A549 (cell line): ENCODE measurements at regions not wholly inside any gene's neighbourhood (a gene's known extent, or its start where the extent isn't known, plus 50 kb on each side); places are given as distances from the start of the nearest gene placed in this dataset.

Source experiments
- ATAC-seq, 2 experiments: fragments of 200-7000 bp in 1 of 2; fragments of >200 bp in 1 of 2; cut with Nextera tagmentation in 1 of 2; cut with Tn5 transposase in 1 of 2; 3 replicates each; pipeline versions ENCODE4 v1.8.0 to v1.9.1; 2018 to 2020; ENCODE audit warnings: mild to moderate bottlenecking in 1 of 2, moderate library complexity in 1 of 2
- CTCF ChIA-PET: fragments of 300-600 bp; sonication (Branson Sonifier 250); formaldehyde crosslinking; extraction: SDS; loops from one replicate; lab custom pipeline; 2021; ENCODE audit warnings: antibody characterized with exemption, inconsistent platforms; lab: Yijun Ruan, JAX
- POLR2A ChIA-PET: fragments of 350-600 bp; formaldehyde crosslinking; extraction: SDS; loops from one replicate; lab custom pipeline; 2021; ENCODE audit warnings: antibody characterized with exemption, inconsistent platforms; lab: Yijun Ruan, JAX
- DNase-seq, 2 experiments: peaks; one replicate each; pipeline versions ENCODE4 v3.0.0 to v3.0.0-alpha.2; 2011 to 2016; ENCODE audit warnings: low read depth in 1 of 2, low spot score in 1 of 2
- FAIRE-seq: peaks from 2 replicates; lab custom pipeline; 2011; peaks lifted over from hg19 to GRCh38; lab: Jason Lieb, UNC
- H3K27ac ChIP-seq, 2 experiments: fragments of >200 bp; sonication (Bioruptor Twin); formaldehyde crosslinking; 3 replicates each; pipeline ENCODE4 v1.5.1; 2016 to 2017
- H3K4me1 ChIP-seq: fragments of >200 bp; sonication (Bioruptor Twin); formaldehyde crosslinking; 3 replicates; pipeline ENCODE4 v1.6.1; 2016
- H3K4me2 ChIP-seq: fragments of >200 bp; sonication (Bioruptor Twin); formaldehyde crosslinking; 3 replicates; pipeline ENCODE4 v1.6.1; 2016
- H3K4me3 ChIP-seq: fragments of >200 bp; sonication (Bioruptor Twin); formaldehyde crosslinking; 3 replicates; pipeline ENCODE4 v1.5.1; 2016
- H3K9me3 ChIP-seq: fragments of >200 bp; sonication (Bioruptor Twin); formaldehyde crosslinking; 3 replicates; pipeline ENCODE4 v1.6.1; 2016
- CBX8 ChIP-seq: fragments of 200-600 bp; sonication (generic); IDR thresholded peaks from 2 replicates; pipeline ENCODE4 v1.6.1; 2016
- EHF ChIP-seq: fragments of 250-450 bp; sonication (Bioruptor Pico); IDR thresholded peaks from 2 replicates; pipeline ENCODE4 v1.5.0; 2020; ENCODE audit warnings: mild to moderate bottlenecking
- EP300 ChIP-seq, 2 experiments: fragments of >200 bp; sonication (Bioruptor Twin); formaldehyde crosslinking; IDR thresholded peaks; 2 replicates in 1 of 2; 3 replicates in 1 of 2; pipeline ENCODE4 v1.6.1; 2016 to 2017
- ESRRA ChIP-seq: fragments of 150-350 bp; IDR thresholded peaks from 2 replicates; pipeline ENCODE4 v1.6.1; 2014; ENCODE audit warnings: mild to moderate bottlenecking, low read length, borderline replicate concordance
- FOSL2 ChIP-seq, 2 experiments: fragments of 450-650 bp in 1 of 2; fragments of >200 bp in 1 of 2; sonication (Bioruptor Twin) in 1 of 2; formaldehyde crosslinking; IDR thresholded peaks; 2 replicates each; pipeline versions ENCODE4 v1.5.0 to v1.6.1; 2016 to 2020; ENCODE audit warnings: mild to moderate bottlenecking in 1 of 2, moderate library complexity in 1 of 2
- GATA3 ChIP-seq: IDR thresholded peaks from 2 replicates; pipeline ENCODE4 v1.6.1; 2012; ENCODE audit warnings: borderline replicate concordance
- HEYL ChIP-seq: fragments of 250-450 bp; sonication (Bioruptor Pico); IDR thresholded peaks from 2 replicates; pipeline ENCODE4 v1.8.0; 2021; ENCODE audit warnings: mild to moderate bottlenecking, moderate library complexity
- JUNB ChIP-seq: fragments of >200 bp; sonication (Bioruptor Twin); formaldehyde crosslinking; IDR thresholded peaks from 2 replicates; pipeline ENCODE4 v1.6.1; 2016
- KDM1A ChIP-seq: fragments of 200-600 bp; sonication (generic); IDR thresholded peaks from 2 replicates; pipeline ENCODE4 v1.6.1; 2016; ENCODE audit warnings: low read depth, mild to moderate bottlenecking
- MAZ ChIP-seq: fragments of 150-350 bp; IDR thresholded peaks from 2 replicates; pipeline ENCODE4 v1.6.1; 2014; ENCODE audit warnings: antibody characterized with exemption, low read depth, low read length, borderline replicate concordance
- NFE2L2 ChIP-seq: fragments of 150-350 bp; conservative IDR thresholded peaks from 2 replicates; pipeline ENCODE4 v1.6.1; 2014; ENCODE audit warnings: low read length
- POLR2A ChIP-seq: IDR thresholded peaks from 2 replicates; pipeline ENCODE4 v1.6.1; 2012; ENCODE audit warnings: mild to moderate bottlenecking, low read length
- POLR2AphosphoS2 ChIP-seq: conservative IDR thresholded peaks from 2 replicates; pipeline ENCODE4 v1.6.1; 2012; ENCODE audit warnings: low read length, improper control_type of control experiment, inconsistent platforms
- RAD21 ChIP-seq, 2 experiments: fragments of >200 bp in 1 of 2; sonication (Bioruptor Twin) in 1 of 2; formaldehyde crosslinking in 1 of 2; IDR thresholded peaks in 1 of 2; conservative IDR thresholded peaks in 1 of 2; 2 replicates in 1 of 2; 3 replicates in 1 of 2; pipeline ENCODE4 v1.6.1; 2012 to 2018; ENCODE audit warnings: inconsistent platforms in 1 of 2
- SREBF2 ChIP-seq: fragments of 450-650 bp; IDR thresholded peaks from 2 replicates; pipeline ENCODE4 v1.6.1; 2014; ENCODE audit warnings: mild to moderate bottlenecking, moderate library complexity
- TFCP2L1 ChIP-seq: fragments of 250-450 bp; sonication (Bioruptor Pico); IDR thresholded peaks from 2 replicates; pipeline ENCODE4 v1.5.0; 2021; ENCODE audit warnings: mild to moderate bottlenecking
- TP53 ChIP-seq: fragments of 250-450 bp; sonication (Bioruptor Pico); IDR thresholded peaks from 2 replicates; pipeline ENCODE4 v1.5.0; 2021; ENCODE audit warnings: mild to moderate bottlenecking, moderate library complexity
- ZSCAN20 ChIP-seq: fragments of 250-450 bp; sonication (Bioruptor Pico); IDR thresholded peaks from 2 replicates; pipeline ENCODE4 v1.8.0; 2022; ENCODE audit warnings: mild to moderate bottlenecking, moderate library complexity
- WGBS: methylation state at CpG from one replicate; pipeline ENCODE4 v1.1.6; 2017; ENCODE audit errors: missing lambda C conversion rate; 5-methylcytosine and 5-hydroxymethylcytosine counted together
- TF ChIP-seq, protein P1 (sequence below): IDR thresholded peaks from 2 replicates; pipeline ENCODE4 v1.6.1; 2012
- TF ChIP-seq, protein P2 (sequence below): fragments of >200 bp; sonication (Bioruptor Twin); formaldehyde crosslinking; IDR thresholded peaks from 2 replicates; pipeline ENCODE4 v1.6.1; 2016
- TF ChIP-seq, protein P3 (sequence below): fragments of >200 bp; sonication (Bioruptor Twin); formaldehyde crosslinking; IDR thresholded peaks from 3 replicates; pipeline ENCODE4 v1.5.1; 2016
- TF ChIP-seq, protein P4 (sequence below): fragments of 450-650 bp; IDR thresholded peaks from 2 replicates; pipeline ENCODE4 v1.6.1; 2014; ENCODE audit warnings: antibody characterized with exemption
- TF ChIP-seq, protein P5 (sequence below): IDR thresholded peaks from 2 replicates; pipeline ENCODE4 v1.6.1; 2012

DNA sequence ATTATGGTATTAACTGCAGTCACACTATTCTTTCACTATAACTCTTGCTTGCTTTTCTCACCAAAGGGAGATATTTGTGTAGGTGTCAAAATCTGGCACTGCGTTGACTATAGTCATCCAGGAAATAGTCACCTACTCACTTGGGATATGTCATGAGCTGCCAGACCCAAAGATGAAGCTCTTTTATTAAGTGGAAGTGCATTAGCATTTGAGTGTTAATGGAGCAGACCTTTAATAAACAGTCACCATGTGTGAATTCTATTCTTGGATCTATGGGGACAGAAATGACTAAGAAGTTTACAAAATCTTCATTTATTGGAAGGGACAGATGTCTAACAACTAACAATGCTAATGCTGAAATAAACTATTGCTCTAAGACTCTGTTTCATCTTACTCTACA lies 130.1 kb upstream of the NEDD9 start:
- no peak for ATAC-seq
- Histone ChIP-seq H3K4me1 (peaks cover 13% of the 10 kb centered on the region), H3K4me2 (no peak overlapping the region)
- no peak for FAIRE-seq
- POLR2A ChIA-PET = no interaction called here
- 90% methylated on average over 1 of the region's 1 CpG for WGBS
- TF ChIP-seq, protein P1, sequence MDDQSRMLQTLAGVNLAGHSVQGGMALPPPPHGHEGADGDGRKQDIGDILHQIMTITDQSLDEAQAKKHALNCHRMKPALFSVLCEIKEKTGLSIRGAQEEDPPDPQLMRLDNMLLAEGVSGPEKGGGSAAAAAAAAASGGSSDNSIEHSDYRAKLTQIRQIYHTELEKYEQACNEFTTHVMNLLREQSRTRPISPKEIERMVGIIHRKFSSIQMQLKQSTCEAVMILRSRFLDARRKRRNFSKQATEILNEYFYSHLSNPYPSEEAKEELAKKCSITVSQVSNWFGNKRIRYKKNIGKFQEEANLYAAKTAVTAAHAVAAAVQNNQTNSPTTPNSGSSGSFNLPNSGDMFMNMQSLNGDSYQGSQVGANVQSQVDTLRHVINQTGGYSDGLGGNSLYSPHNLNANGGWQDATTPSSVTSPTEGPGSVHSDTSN = no peak
- TF ChIP-seq POLR2AphosphoS2 (no peak), TFCP2L1 (CRISPR knock-in tag) (no peak), FOSL2 (IDR thresholded peaks at IDR 0.05) (no peak), FOSL2 (CRISPR knock-in tag; IDR thresholded peaks at IDR 0.05) (no peak), GATA3 (no peak), CBX8 (no peak), EHF (CRISPR knock-in tag) (no peak), TP53 (CRISPR knock-in tag) (no peak), HEYL (no peak), MAZ (no peak), JUNB (no peak), SREBF2 (no peak), RAD21 (conservative IDR thresholded peaks at IDR 0.05 in 1 of 2, IDR thresholded peaks at IDR 0.05 in 1 of 2) (no peak), ESRRA (no peak), EP300 (IDR thresholded peaks at IDR 0.05) (no peak), KDM1A (no peak)
- TF ChIP-seq, protein P2, sequence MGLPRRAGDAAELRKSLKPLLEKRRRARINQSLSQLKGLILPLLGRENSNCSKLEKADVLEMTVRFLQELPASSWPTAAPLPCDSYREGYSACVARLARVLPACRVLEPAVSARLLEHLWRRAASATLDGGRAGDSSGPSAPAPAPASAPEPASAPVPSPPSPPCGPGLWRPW = no peak
- TF ChIP-seq, protein P3, sequence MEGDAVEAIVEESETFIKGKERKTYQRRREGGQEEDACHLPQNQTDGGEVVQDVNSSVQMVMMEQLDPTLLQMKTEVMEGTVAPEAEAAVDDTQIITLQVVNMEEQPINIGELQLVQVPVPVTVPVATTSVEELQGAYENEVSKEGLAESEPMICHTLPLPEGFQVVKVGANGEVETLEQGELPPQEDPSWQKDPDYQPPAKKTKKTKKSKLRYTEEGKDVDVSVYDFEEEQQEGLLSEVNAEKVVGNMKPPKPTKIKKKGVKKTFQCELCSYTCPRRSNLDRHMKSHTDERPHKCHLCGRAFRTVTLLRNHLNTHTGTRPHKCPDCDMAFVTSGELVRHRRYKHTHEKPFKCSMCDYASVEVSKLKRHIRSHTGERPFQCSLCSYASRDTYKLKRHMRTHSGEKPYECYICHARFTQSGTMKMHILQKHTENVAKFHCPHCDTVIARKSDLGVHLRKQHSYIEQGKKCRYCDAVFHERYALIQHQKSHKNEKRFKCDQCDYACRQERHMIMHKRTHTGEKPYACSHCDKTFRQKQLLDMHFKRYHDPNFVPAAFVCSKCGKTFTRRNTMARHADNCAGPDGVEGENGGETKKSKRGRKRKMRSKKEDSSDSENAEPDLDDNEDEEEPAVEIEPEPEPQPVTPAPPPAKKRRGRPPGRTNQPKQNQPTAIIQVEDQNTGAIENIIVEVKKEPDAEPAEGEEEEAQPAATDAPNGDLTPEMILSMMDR = no peak
- TF ChIP-seq, protein P4, sequence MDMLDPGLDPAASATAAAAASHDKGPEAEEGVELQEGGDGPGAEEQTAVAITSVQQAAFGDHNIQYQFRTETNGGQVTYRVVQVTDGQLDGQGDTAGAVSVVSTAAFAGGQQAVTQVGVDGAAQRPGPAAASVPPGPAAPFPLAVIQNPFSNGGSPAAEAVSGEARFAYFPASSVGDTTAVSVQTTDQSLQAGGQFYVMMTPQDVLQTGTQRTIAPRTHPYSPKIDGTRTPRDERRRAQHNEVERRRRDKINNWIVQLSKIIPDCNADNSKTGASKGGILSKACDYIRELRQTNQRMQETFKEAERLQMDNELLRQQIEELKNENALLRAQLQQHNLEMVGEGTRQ = no peak
- TF ChIP-seq, all 56 proteins: peak for 0
- CTCF ChIA-PET = interaction anchor here (0.8 kb wide), 1 partner anchor 134 kb away, joined by 3 read pairs; no protein-coding TSS in a partner anchor
- Histone ChIP-seq H3K4me3 (no peak overlapping the region), H3K27ac (no peak overlapping the region; a peak in 1 of 6 replicates), H3K9me3 (peaks cover 4% of the 10 kb centered on the region; the same call in 1 of the 3 replicates)
- no peak for DNase-seq

DNA sequence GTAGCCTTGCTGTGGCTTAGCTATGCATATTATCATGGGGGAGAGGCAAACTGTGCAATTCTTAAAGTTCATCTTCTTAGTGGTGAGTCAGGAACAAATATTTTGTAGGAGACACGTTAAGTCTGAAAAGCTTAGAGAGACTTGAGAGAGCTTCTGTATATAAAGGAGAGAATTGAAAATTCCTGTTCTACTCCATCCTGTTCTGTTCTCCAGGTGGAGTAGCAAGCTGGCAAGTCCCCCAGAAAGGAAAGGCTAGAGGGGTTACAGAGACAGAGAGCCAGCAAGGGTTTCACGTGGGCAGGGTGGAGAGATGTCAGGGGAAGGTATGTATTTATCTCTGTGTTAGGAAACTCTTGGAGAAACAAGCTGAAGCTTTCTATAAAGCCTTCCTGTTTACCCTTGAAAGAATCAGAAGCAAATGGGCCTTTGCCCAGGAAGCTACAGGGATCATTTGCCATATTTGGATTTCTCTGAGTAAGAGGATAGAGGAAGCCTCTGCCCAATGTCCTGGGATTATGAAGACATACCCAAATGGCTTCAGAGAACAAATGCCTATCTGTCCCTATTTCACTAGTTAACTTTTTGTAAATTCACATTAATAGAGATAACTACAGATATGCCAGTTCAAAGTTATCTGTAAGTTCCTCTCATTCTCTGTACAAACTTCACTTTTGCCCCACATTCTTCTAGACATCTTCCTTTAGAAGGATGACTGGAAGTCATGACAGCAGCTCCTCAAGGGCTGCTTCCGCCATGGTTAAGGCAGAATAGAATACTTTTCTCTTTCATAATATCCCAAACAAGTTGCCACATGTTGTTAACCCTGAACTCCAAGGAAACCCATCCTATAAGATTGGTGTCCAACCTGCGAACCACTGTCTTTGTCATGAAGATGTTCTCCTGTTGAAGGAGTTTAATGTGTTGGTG lies 126.7 kb upstream of the NEDD9 start:
- DNase-seq (no peak), FAIRE-seq (no peak), ATAC-seq (no peak)
- Histone ChIP-seq H3K9me3 (peaks cover 4% of the 10 kb centered on the region; the same call in 1 of the 3 replicates), H3K27ac (peak overlapping the region in 1 of 2 experiments; percentile 60; a peak in 3 of 6 replicates), H3K4me1 (0 out of 3 replicates have a peak, but pooled peaks cover 5% of the 10 kb centered on the region), H3K4me3 (no peak overlapping the region), H3K4me2 (no peak overlapping the region)
- ChIA-PET CTCF (no interaction called here), POLR2A (no interaction called here)
- TF ChIP-seq NFE2L2 (no peak), JUNB (no peak), ZSCAN20 (CRISPR knock-in tag) (no peak), POLR2A (no peak)
- TF ChIP-seq, protein P3 = no peak
- TF ChIP-seq, protein P5, sequence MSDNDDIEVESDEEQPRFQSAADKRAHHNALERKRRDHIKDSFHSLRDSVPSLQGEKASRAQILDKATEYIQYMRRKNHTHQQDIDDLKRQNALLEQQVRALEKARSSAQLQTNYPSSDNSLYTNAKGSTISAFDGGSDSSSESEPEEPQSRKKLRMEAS = no peak
- 74% methylated on average over 4 of the region's 4 CpGs for WGBS
